Gastroesophageal sphincter (tissue), 4 donors: ENCODE measurements at regions not wholly inside any gene's neighbourhood (a gene's known extent, or its start where the extent isn't known, plus 50 kb on each side); places are given as distances from the start of the nearest gene placed in this dataset.

Source experiments
- ATAC-seq: fragments of 150-250 bp; one replicate; pipeline ENCODE4 v1.9.1; 2016; ENCODE audit warnings: mild to moderate bottlenecking, moderate library complexity
- H3K27ac ChIP-seq, 4 donors: fragments of 200-600 bp; sonication (generic) in 3 of 4; 1 replicate in 3 of 4; 2 replicates in 1 of 4; pipeline ENCODE4 v1.5.1; 2016 to 2019
- H3K27me3 ChIP-seq: fragments of 200-600 bp; sonication (generic); one replicate; pipeline ENCODE4 v1.5.1; 2019
- H3K36me3 ChIP-seq, 2 donors: fragments of 200-600 bp; sonication (generic); one replicate each; pipeline ENCODE4 v1.5.1; 2019; ENCODE audit warnings: control low read depth in 1 of 2
- H3K4me1 ChIP-seq, 3 donors: fragments of 200-600 bp; sonication (generic); 1 replicate in 2 of 3; 2 replicates in 1 of 3; pipeline ENCODE4 v1.5.1; 2016 to 2019; ENCODE audit warnings: control low read depth in 2 of 3
- H3K4me3 ChIP-seq, 2 donors: fragments of 200-600 bp; sonication (generic); one replicate each; pipeline ENCODE4 v1.5.1; 2019; ENCODE audit warnings: mild to moderate bottlenecking in 1 of 2, moderate library complexity in 1 of 2
- H3K9me3 ChIP-seq, 3 donors: fragments of 200-600 bp; sonication (generic); one replicate each; pipeline ENCODE4 v1.5.1; 2017 to 2019; ENCODE audit warnings: control low read depth in 2 of 3
- CTCF ChIP-seq, 4 experiments: fragments of 200-600 bp in 2 of 4; fragments of 450-650 bp in 2 of 4; sonication (generic) in 1 of 4; IDR thresholded peaks; one replicate each; pipeline ENCODE4 v1.5.1; 2017 to 2019; ENCODE audit warnings: antibody characterized with exemption in 4 of 4, mild to moderate bottlenecking in 2 of 4, moderate library complexity in 2 of 4
- EP300 ChIP-seq: sonication (generic); formaldehyde crosslinking; IDR thresholded peaks from one replicate; pipeline ENCODE4 v1.6.1; 2017; ENCODE audit warnings: antibody characterized with exemption, mild to moderate bottlenecking
- POLR2A ChIP-seq, 2 donors: fragments of 450-650 bp; IDR thresholded peaks; one replicate each; pipeline ENCODE4 v1.6.1; 2017; ENCODE audit warnings: antibody characterized with exemption in 2 of 2, mild to moderate bottlenecking in 2 of 2, moderate library complexity in 1 of 2
- POLR2AphosphoS5 ChIP-seq: sonication (generic); formaldehyde crosslinking; IDR thresholded peaks from one replicate; pipeline ENCODE4 v1.6.1; 2017; ENCODE audit warnings: antibody characterized with exemption
- WGBS, 2 donors: methylation state at CpG; one replicate each; pipeline ENCODE4 v1.1.5; 2018; ENCODE audit warnings: low coverage in 1 of 2; 5-methylcytosine and 5-hydroxymethylcytosine counted together

- TF ChIP-seq POLR2AphosphoS5, result no peak
- H3K4me1 ChIP-seq, result no peaks in the 10 kb centered on the region
- H3K27ac ChIP-seq, result no peak overlapping the region
- no peaks in the 10 kb centered on the region for H3K36me3 ChIP-seq
- ATAC-seq, result no peak
- no peak overlapping the region for H3K4me3 ChIP-seq
- peaks cover 3% of the 10 kb centered on the region for H3K27me3 ChIP-seq
- peaks cover 0 to 4% (median 0%) of the 10 kb centered on the region in 3 donors for H3K9me3 ChIP-seq
These were observed 169.4 kb upstream of the BDNF start for GRCh38 chr11:27869701-27870100.

GRCh38 chr11:27868709-27869108 is 168.5 kb upstream of the BDNF start:
- Histone ChIP-seq H3K27me3 (peaks cover 11% of the 10 kb centered on the region), H3K36me3 (no peaks in the 10 kb centered on the region), H3K27ac (no peak overlapping the region), H3K9me3 (peaks cover 0 to 4% (median 0%) of the 10 kb centered on the region in 3 donors), H3K4me1 (no peaks in the 10 kb centered on the region), H3K4me3 (no peak overlapping the region)
- TF ChIP-seq POLR2AphosphoS5 (no peak), EP300 (no peak), POLR2A (IDR thresholded peaks at IDR 0.05) (no peak), CTCF (IDR thresholded peaks at IDR 0.05) (no peak)
- no peak for ATAC-seq
- 60% methylated on average over 1 of the region's 1 CpG; no CpG with 5 or more reads in 1 of the 2 donors for WGBS, 2 donors

GRCh38 chr11:27868226-27868625 is 168.0 kb upstream of the BDNF start:
- Histone ChIP-seq H3K36me3 (no peaks in the 10 kb centered on the region), H3K9me3 (peaks cover 0 to 4% (median 0%) of the 10 kb centered on the region in 3 donors), H3K4me3 (no peak overlapping the region), H3K4me1 (no peaks in the 10 kb centered on the region), H3K27ac (no peak overlapping the region), H3K27me3 (peaks cover 11% of the 10 kb centered on the region)
- ATAC-seq, result no peak
- TF ChIP-seq POLR2AphosphoS5, result no peak
- no peak for TF ChIP-seq CTCF (IDR thresholded peaks at IDR 0.05)
- no peak for TF ChIP-seq POLR2A (IDR thresholded peaks at IDR 0.05)
- no peak for TF ChIP-seq EP300
- WGBS, 2 donors, result 80 to 94% methylated on average over 1 of the region's 1 CpG

DNA sequence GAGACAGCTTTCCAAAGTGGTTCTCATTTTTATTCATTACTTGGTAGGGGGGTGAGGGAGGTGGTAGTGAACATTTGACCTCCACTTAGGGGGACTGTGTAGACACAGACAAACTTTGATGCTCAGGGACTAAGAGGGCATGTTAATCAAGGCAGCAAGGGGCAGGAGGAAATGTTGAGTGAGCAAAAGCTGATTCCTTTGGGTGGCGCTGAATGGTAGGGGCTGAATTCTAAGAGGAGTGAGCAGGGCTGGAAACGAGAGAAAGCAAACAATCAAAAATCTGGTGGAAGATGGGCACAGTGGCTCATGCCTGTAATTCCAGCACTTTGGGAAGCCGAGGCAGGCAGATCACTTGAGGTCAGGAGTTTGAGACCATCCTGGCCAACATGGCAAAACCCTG is 164.8 kb upstream of the BDNF start:
- TF ChIP-seq EP300 (no peak), POLR2A (IDR thresholded peaks at IDR 0.05) (no peak), POLR2AphosphoS5 (no peak), CTCF (IDR thresholded peaks at IDR 0.05) (no peak)
- Histone ChIP-seq H3K4me3 (no peak overlapping the region), H3K27ac (no peak overlapping the region), H3K27me3 (peaks cover 11% of the 10 kb centered on the region), H3K4me1 (no peaks in the 10 kb centered on the region), H3K9me3 (no peaks in the 10 kb centered on the region), H3K36me3 (no peaks in the 10 kb centered on the region)
- no peak for ATAC-seq
- 75 to 80% methylated on average over 3 of the region's 3 CpGs for WGBS, 2 donors

- H3K4me3 ChIP-seq, result no peak overlapping the region
- no peaks in the 10 kb centered on the region for H3K4me1 ChIP-seq
- ATAC-seq, result no peak
- TF ChIP-seq CTCF (IDR thresholded peaks at IDR 0.05) (no peak), POLR2AphosphoS5 (no peak), EP300 (no peak), POLR2A (IDR thresholded peaks at IDR 0.05) (no peak)
- H3K9me3 ChIP-seq, result no peaks in the 10 kb centered on the region
- no peaks in the 10 kb centered on the region for H3K36me3 ChIP-seq
- 67% methylated on average over 1 of the region's 1 CpG; no CpG with 5 or more reads in 1 of the 2 donors for WGBS, 2 donors
- no peak overlapping the region for H3K27ac ChIP-seq
- H3K27me3 ChIP-seq, result peaks cover 11% of the 10 kb centered on the region
These were observed 164.4 kb upstream of the BDNF start for GRCh38 chr11:27864611-27865010.
